ENCODE measurements at regions not wholly inside any gene's neighbourhood (a gene's known extent, or its start where the extent isn't known, plus 50 kb on each side); places are given as distances from the start of the nearest gene placed in this dataset.

- no peak for DNase-seq (ENCODE audit: low spot score)
Measured at GRCh38 chr10:69741252-69741651, 60.5 kb upstream of the COL13A1 start.

DNA sequence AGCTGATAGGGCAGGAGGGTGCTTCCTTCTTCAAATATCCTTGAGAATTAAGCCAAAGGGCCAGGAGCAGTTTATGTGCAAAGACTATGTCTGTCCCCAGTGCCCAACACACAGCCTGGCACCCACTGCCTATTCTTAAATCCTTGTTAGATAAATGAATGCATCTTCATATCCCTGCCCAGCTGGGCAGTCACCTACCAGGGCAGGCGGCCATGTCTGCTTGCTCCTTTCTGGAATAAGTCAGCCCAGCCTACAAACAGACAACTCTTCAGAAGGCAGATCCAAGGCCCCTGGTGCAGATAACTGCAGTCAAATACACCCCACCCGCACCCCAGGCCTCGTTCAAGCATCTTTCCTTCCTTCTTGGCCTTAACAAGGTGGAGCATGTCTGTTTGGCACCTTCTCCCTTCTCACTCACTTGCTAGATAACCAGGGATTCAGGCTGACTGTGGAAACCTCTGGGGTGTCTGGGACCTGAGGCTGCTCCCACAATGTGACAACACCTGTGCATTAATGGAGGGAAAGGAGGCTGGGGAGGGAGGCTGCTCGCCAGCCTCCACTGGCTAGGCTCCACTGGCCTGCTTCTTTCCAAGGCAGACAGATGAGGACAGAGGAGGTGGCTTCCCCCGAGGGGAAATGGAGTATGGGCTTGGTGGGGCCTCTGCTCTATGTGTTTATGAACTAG, 59.9 kb upstream of the COL13A1 start:
- no peak for DNase-seq (ENCODE audit: low spot score)

DNA sequence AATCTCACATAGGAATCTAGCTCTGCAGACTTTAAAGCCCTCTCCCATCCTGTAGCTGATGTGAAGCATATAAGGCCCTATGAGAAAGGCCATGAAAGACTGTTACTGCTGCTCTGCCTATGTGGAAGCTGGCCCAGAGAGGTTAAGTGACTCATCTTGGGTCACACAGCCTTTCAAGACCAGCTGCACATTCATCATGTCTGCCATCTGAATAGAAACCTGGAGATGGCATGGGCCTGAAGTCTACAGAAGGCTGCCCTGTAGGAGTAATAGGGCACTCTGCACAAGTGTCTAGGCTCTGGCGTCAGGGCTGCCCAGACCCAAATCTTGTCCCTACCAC, 59.4 kb upstream of the COL13A1 start:
- DNase-seq (ENCODE audit: low spot score): no peak

- no peak for DNase-seq (ENCODE audit: low spot score)
Measured at GRCh38 chr10:69742928-69743602, 58.6 kb upstream of the COL13A1 start.

DNA sequence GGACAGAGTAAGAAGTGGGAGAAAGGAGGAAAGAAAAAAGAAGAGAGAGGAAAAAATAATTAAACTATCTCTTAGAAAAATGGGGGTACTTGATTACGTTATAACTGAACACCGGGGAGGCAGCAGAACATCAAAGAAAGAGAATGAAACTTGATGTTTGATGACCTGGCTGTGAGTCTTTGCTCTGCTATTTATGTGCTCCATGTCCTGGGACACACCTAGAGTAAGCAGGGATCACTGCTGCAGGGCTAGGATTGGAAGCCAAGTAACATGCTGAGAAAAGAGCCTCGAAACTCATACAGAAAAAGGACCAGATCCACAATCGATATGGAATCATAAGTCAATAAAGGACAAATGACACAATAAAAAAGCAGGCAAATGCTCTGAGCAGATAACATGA, 56.7 kb upstream of the COL13A1 start:
- no peak for DNase-seq (ENCODE audit: low spot score)

DNA sequence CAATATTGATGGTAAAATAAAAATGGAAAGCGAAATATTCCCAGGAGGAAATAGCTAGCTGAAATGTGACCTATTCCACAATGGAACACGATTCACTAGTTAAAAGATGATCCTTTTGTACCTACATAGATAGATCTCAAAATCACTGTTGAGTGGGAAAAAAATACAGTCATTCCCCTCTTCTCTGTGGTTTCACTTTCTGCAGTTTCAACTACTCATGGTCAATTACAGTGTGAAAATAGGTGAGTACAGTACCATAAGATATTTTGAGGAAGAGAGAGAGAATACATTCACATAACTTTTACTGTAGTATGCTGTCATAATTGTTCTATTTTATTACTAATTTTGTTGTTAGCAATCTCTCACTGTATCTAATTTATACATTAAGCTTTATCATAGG, 56.0 kb upstream of the COL13A1 start:
- no peak for DNase-seq (ENCODE audit: low spot score)

DNA sequence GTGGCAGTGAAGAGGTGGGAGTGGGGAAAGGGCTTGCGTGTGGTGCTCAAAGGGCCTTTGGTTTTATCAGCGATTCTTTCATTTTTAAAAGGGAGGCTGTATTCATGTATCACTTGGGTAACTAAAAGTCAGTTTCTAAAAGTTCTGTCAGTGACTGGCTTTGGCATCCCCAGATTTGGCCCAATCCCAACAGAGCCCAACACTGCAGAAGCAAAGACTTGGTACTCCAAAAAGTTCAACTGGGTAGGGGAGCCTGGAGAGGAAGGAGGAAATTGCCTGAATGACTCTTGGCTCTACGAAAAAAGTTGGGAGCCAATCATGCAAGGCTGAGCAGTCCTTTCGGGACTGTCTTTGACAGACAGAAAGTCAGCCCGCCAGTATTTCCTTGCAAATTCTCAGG, 54.5 kb upstream of the COL13A1 start:
- no peak for DNase-seq (ENCODE audit: low spot score)

DNA sequence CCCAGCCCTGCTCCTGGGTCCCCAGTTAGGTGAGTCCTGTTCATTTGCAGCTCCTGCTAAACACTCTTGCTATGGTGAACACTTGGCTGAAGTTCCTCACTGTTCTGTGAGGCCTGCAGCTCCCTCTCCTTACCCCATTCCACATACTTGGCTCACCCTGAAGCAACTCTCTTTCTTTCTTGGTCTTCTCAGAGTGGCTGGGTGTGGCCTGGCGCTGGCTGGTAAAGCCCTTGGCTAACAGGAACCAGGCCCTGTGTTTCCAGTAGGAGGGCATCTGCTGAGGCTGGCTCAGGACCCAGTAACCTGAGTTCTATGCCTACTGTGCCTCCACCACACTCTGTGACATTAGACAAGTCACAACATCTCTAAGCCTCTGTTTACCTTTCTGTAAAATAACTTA, 53.1 kb upstream of the COL13A1 start:
- DNase-seq (ENCODE audit: low spot score): no peak

- DNase-seq (ENCODE audit: low spot score): no peak
Measured at GRCh38 chr10:69749178-69750010, 52.3 kb upstream of the COL13A1 start.

- DNase-seq (ENCODE audit: low spot score): no peak
Measured at GRCh38 chr10:69750011-69750373, 51.7 kb upstream of the COL13A1 start.

GRCh38 chr10:69750725-69751124, 51.0 kb upstream of the COL13A1 start:
- no peak for DNase-seq (ENCODE audit: low spot score)

DNA sequence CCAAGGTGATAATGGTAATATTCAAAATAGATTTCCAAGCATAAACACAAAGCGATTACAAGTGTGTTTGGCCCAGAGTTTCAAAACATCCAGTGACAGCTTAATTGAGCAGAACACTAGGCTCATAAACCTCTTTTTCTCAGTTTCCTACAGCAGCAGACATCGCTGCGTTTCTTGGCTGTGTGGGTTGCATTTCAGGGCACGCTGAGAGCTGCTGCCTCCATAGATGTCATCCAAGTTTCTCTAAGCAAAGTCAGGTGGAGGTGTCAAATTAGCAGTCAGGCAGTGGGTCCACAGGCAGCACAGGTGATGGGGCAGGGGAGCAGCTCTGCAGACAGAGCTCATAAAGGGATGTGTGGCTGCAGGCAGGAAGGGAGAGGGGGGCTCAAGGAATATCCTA, 50.5 kb upstream of the COL13A1 start:
- peak; percentile 39 for DNase-seq (ENCODE audit: low spot score)
